ENCODE measurements at regions not wholly inside any gene's neighbourhood (a gene's known extent, or its start where the extent isn't known, plus 50 kb on each side); places are given as distances from the start of the nearest gene placed in this dataset.
"Not testable (repeated sequence)": the region's sequence is repeated elsewhere in the genome, so short reads cannot be mapped to it uniquely, and the experiment has no call there.

- Mint-ChIP-seq H3K27ac (no peak overlapping the region), H3K9me3 (peaks cover 64% of the 10 kb centered on the region), H3K36me3 (ENCODE audit: low read depth) (peaks cover 60% of the 10 kb centered on the region), H3K4me3 (no peak overlapping the region), H3K4me1 (no peaks in the 10 kb centered on the region), H3K27me3 (ENCODE audit: insufficient read depth) (no peaks in the 10 kb centered on the region)
- Histone ChIP-seq H3K9ac (ENCODE audit: extremely low read depth, low read length, poor library complexity, severe bottlenecking) (no peak overlapping the region), H3K36me3 (ENCODE audit: control insufficient read depth, insufficient read depth, low read length) (peaks cover 26% of the 10 kb centered on the region), H3K27me3 (ENCODE audit: control insufficient read depth, insufficient read depth, low read length, poor library complexity, severe bottlenecking) (no peaks in the 10 kb centered on the region), H3K9me3 (ENCODE audit: control insufficient read depth, low read length) (peaks cover 48% of the 10 kb centered on the region), H3K4me3 (ENCODE audit: low read length) (peak overlapping the region; percentile 72), H3K4me1 (ENCODE audit: control insufficient read depth, insufficient read depth, low read length) (no peaks in the 10 kb centered on the region), H3K27ac (ENCODE audit: low read depth, low read length) (no peak overlapping the region)
- no peak for DNase-seq
- no peak for TF ChIP-seq CTCF (conservative IDR thresholded peaks at IDR 0.05)
Observed at GRCh38 chr6:22173311-22173710, 123.5 kb downstream of the PRL start.

GRCh38 chr6:22180250-22180649 lies 116.6 kb downstream of the PRL start:
- not testable (repeated sequence) for H3K27ac Mint-ChIP-seq; H3K27me3 Mint-ChIP-seq (ENCODE audit: insufficient read depth); H3K4me1 Mint-ChIP-seq; H3K9ac ChIP-seq (ENCODE audit: extremely low read depth, low read length, poor library complexity, severe bottlenecking); H3K4me1 ChIP-seq (ENCODE audit: control insufficient read depth, insufficient read depth, low read length); H3K27me3 ChIP-seq (ENCODE audit: control insufficient read depth, insufficient read depth, low read length, poor library complexity, severe bottlenecking); H3K27ac ChIP-seq (ENCODE audit: low read depth, low read length); H3K4me3 Mint-ChIP-seq; H3K4me3 ChIP-seq (ENCODE audit: low read length); DNase-seq
- Histone ChIP-seq H3K9me3 (ENCODE audit: control insufficient read depth, low read length) (peaks cover 48% of the 10 kb centered on the region), H3K36me3 (ENCODE audit: control insufficient read depth, insufficient read depth, low read length) (peaks cover 44% of the 10 kb centered on the region)
- Mint-ChIP-seq H3K9me3 (peaks cover 54% of the 10 kb centered on the region), H3K36me3 (ENCODE audit: low read depth) (peaks cover 55% of the 10 kb centered on the region)
- WGBS, 2 experiments (ENCODE audit: insufficient coverage in 1 of 2, insufficient read length in 1 of 2): 89 to 100% methylated on average over 1 to 20 of the region's 20 CpGs

GRCh38 chr6:22184371-22184770 lies 112.5 kb downstream of the PRL start:
- no peak overlapping the region for H3K27ac Mint-ChIP-seq
- no peaks in the 10 kb centered on the region for H3K4me1 Mint-ChIP-seq
- H3K9me3 Mint-ChIP-seq: peaks cover 50% of the 10 kb centered on the region
- Histone ChIP-seq H3K4me3 (ENCODE audit: low read length) (peak overlapping the region; percentile 0), H3K9me3 (ENCODE audit: control insufficient read depth, low read length) (peaks cover 53% of the 10 kb centered on the region), H3K9ac (ENCODE audit: extremely low read depth, low read length, poor library complexity, severe bottlenecking) (no peak overlapping the region), H3K27ac (ENCODE audit: low read depth, low read length) (no peak overlapping the region), H3K4me1 (ENCODE audit: control insufficient read depth, insufficient read depth, low read length) (no peaks in the 10 kb centered on the region), H3K36me3 (ENCODE audit: control insufficient read depth, insufficient read depth, low read length) (peaks cover 64% of the 10 kb centered on the region), H3K27me3 (ENCODE audit: control insufficient read depth, insufficient read depth, low read length, poor library complexity, severe bottlenecking) (no peaks in the 10 kb centered on the region)
- no peak for TF ChIP-seq CTCF (conservative IDR thresholded peaks at IDR 0.05)
- H3K36me3 Mint-ChIP-seq (ENCODE audit: low read depth): peaks cover 56% of the 10 kb centered on the region
- H3K4me3 Mint-ChIP-seq: no peak overlapping the region
- H3K27me3 Mint-ChIP-seq (ENCODE audit: insufficient read depth): no peaks in the 10 kb centered on the region
- DNase-seq: no peak

DNA sequence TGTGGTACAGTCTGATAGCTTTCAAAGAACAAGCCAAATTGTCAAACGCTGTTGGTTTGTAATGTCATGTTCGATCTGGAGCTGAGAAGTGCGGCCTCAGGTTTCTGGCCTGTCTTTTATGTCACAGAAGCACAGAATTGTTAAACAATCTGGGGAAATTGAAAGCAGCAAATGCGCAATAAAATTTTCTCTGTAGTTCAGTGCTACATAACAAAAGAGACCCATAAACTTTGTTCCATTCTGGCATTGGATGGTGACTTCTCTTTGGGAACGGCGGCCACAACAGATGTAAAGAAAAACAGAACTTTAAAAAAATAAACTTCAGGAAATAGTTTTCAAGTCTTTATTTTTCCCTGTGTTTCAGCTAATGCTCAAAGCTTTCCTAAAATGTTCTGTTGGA lies 106.9 kb downstream of the PRL start:
- peaks cover 8% of the 10 kb centered on the region for H3K9me3 ChIP-seq (ENCODE audit: control insufficient read depth, low read length)
- Mint-ChIP-seq H3K27me3 (ENCODE audit: insufficient read depth) (no peaks in the 10 kb centered on the region), H3K9me3 (peaks cover 6% of the 10 kb centered on the region), H3K27ac (no peak overlapping the region), H3K4me3 (no peak overlapping the region), H3K4me1 (no peaks in the 10 kb centered on the region), H3K36me3 (ENCODE audit: low read depth) (peaks cover 43% of the 10 kb centered on the region)
- H3K4me1 ChIP-seq (ENCODE audit: control insufficient read depth, insufficient read depth, low read length): no peaks in the 10 kb centered on the region
- H3K27ac ChIP-seq (ENCODE audit: low read depth, low read length): no peak overlapping the region
- no peak for TF ChIP-seq CTCF (conservative IDR thresholded peaks at IDR 0.05)
- no peaks in the 10 kb centered on the region for H3K27me3 ChIP-seq (ENCODE audit: control insufficient read depth, insufficient read depth, low read length, poor library complexity, severe bottlenecking)
- H3K36me3 ChIP-seq (ENCODE audit: control insufficient read depth, insufficient read depth, low read length): peaks cover 61% of the 10 kb centered on the region
- no peak for DNase-seq
- 93 to 96% methylated on average over 4 to 6 of the region's 6 CpGs for WGBS, 2 experiments (ENCODE audit: insufficient coverage in 1 of 2, insufficient read length in 1 of 2)
- H3K4me3 ChIP-seq (ENCODE audit: low read length): no peak overlapping the region
- no peak overlapping the region for H3K9ac ChIP-seq (ENCODE audit: extremely low read depth, low read length, poor library complexity, severe bottlenecking)

Measured in endodermal cell (in vitro differentiated cells).